A172 (cell line): ENCODE measurements at regions not wholly inside any gene's neighbourhood (a gene's known extent, or its start where the extent isn't known, plus 50 kb on each side); places are given as distances from the start of the nearest gene placed in this dataset.

Experiments used
- DNase-seq: peaks from one replicate; pipeline ENCODE4 v3.0.0-alpha.2; 2015; ENCODE audit warnings: low spot score

- DNase-seq = no peak
These were observed 79.1 kb downstream of the INHBB start for GRCh38 chr2:120425014-120425413.

DNA sequence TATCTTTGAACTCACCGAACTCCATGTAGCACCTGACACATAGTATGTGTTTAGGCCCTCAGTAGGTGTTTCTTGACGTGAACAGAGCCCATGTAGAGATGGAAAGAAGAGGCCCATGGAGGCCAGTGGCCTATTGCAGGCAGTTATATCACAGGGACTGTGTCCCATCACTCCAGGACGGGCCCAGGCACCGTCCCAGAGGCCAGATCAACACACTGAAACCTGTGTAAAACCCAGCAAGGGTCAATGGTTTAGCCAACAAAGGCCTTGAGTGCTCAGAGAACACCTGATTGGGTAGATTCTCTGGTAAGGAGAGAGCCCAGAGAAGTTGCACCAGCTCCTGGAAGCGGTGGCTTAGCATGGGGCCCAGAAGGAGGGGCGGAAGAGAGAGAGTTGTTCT lies 82.8 kb downstream of the INHBB start:
- no peak for DNase-seq

DNA sequence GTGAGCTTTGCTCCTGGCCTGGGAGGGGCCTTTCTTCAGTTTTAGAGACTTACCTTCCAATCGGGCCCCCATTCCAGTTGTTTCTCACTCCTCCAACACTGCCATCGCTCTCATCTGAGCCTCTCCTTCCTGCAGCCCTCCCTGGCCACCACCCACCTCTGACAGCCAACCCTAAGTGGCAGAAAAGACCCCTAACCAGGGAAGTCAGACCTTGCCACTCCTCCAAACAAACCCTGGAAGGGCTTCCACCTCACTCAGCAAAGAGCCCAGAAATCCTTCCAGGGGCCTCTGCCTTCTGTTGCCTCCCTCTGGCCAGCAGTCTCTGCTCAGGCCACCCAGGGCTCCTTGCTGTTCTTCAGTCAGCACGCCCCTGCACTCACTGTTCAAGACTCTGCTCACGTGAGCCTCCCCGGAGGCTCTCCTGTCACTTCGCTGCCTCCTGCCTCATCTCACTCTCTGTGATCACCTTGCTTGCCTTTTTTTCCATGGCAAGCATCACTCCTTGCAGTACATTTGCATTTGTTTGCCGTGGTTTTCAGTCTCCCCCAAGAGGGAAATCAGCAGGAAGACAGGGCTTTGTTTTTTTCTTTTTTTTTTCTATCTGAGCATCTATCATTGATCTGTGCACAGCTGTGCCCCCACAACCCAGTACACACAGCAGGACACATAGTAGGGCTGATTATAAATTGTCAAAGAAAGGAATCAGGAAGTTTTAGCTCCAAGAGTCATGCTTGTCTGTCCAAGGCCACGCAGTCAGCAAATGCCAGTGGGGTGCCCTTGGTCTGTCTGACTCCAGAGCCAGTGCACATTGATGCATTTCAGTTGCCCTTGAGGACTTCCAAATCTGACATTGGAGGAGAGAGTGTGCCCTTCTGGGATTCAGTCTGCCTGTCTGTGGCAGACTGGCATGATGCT lies 83.9 kb downstream of the INHBB start:
- no peak for DNase-seq

DNA sequence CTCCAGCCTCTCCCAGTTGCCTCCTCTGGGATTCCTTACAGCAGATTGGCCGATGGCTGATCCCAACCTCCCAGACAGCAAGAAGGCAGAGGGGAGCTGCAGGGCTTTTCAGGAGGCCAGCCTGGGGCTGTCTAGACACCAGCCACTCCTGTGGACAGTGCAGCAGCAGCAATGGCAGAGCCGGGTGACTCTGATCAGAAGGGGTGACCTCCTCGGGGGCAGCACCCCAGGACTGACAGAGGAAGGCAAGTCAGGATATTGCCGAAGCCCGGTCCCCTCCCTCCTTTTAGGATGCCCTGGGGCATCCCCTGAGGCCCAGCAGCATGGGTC lies 84.5 kb downstream of the INHBB start:
- DNase-seq = no peak

DNA sequence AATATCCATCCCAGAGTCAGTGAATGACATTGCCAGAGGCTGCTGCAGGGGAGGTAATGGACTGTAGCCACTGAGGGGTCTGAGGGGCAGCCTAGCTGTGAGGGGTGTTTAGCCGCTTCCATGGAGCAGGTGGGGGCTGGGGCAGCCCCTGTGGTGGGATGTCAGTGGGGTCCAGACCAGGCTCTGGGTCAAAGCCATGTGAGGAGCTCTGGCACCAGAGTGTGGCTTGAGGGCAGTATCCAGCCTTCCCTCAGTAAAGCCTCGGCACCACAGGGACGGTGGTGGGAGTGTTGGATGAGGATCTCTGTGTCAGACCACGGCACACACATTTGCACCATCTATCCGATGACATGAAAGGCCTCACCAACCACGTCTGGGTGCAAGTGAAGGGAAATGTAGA lies 85.0 kb downstream of the INHBB start:
- no peak for DNase-seq

- DNase-seq = no peak
These were observed 85.7 kb downstream of the INHBB start for GRCh38 chr2:120431386-120432292.

DNA sequence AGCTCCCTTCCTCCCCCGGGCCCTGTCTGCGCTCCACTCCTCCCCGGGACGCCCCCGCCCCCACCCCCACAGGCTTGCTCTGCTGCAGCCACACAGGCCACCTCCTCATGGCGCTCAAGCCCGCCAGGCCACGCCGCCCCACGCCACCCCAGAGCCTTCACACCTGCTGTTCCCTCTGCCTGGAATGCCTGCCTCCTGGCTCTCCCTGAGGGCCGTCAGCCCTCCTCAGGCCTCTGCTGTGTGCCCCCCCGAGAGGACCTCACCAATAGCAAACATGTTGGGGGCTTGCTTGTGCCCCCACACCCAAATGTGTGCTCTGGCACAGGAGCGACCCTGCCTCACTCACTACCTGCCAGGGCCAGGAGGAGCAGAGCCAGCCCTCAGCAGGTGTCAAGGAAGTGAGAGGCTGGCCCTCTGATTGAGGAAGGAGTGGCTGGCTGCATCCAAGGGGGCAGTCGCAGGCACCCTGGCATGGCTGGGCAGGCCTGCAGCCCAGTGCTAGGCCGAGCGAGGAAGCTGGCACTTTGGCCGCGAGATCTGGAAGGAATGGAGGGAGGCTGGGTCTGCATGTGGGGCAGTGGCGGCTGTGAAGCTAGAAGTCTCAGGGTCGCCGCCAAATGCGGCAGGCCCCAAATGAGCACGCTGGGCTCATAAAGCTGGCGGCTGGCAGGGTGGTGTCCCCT lies 86.5 kb downstream of the INHBB start:
- no peak for DNase-seq

DNA sequence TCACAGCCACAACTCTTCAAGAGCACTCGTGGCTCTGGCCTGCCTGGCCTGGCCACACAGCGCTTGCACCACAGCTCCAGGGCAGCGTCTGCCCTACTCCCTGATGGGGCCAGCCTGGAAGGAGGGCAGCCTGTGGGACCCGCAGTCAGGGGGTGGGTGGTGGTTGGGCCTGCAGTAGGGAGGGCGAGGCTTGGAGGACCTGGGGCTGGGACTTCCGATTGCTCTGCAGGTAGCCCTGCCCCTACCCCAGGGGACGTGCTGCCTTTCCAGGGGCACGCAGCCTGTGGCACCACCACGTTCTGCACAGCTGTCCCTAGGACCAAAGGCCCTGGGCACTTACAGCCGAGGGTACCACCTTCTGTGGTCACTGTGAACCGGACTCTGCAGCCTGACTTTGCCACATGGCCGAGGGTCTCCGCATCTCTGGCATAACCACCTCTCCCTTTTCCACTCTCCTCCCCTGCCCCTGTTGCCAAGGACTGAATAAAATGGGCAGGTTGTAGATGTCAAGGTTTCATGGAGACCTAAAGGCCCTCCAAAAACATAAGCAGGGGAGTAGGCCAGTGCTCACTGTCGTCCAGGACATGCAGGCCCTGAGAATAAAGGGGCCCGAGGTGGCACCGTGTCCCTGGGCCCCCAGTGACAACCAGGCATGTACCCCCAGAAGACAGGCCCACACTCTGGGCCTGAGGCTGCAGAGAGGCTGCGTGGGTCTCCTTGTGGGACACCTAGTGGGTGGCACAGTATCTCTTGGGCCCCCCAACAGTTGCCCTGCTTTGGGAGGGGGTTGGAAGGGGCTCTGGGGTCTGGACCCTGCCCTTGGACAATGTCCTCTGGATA lies 87.3 kb downstream of the INHBB start:
- no peak for DNase-seq

DNA sequence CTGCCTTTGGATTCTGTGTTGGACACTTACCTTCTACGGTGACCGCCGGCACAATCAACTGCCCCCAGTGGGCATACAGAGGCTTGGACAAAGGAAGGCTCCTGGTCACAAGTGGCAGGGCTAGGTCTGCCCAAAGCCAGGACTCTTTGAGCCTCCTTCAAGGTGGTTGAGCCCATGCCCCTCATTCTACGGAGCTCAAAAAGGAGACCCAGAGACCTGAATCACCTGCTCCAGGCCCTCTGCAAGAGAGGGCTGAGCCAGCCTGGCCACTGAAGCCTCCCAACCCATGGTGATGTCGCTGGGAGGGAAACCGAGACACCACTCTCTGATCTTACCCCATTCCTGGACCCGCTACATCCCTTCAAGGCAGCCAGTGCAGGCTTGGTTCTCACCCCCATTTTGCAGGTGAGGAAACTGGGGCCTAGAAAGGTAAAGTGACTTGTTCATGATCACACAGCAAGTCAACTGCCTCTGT lies 87.9 kb downstream of the INHBB start:
- no peak for DNase-seq

DNA sequence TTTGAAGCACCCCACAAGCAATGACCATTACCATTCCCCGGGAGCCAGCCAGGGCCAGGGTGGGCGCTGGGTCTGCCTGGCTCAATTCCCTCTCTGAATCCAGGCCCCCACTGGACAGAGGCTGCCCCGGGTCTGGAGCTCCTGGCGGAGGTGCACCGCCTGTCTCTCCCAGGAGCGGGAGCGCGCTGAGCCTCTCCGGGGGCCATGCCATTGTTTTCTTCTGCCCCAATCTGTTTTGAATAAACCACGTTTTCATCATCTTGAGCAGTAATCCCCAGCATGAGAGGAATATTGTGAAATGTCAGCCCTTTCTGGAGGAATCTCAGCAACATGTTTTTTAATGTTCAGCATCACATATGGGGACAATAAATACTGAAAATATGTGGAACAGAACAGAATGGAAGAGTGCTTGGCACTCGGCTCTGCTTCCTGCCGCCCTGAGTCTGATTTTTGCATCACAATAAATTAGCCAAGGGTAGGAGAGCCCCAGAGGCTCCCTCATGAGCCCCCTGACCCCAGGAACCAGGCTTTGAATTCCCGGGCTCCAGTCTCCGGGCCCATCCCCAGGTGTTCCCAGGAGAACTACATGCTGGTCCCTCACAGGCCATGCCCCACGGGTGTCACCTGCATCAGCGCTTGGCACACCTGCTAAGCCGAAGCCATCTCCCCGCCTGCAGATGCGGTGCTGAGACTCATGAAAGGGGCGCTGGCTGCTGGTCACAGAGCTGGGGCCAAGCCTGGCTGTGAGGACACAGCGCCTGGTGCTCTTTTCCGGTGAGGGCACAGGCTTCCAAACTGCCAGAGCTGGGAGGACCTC lies 88.8 kb downstream of the INHBB start:
- DNase-seq = no peak

DNA sequence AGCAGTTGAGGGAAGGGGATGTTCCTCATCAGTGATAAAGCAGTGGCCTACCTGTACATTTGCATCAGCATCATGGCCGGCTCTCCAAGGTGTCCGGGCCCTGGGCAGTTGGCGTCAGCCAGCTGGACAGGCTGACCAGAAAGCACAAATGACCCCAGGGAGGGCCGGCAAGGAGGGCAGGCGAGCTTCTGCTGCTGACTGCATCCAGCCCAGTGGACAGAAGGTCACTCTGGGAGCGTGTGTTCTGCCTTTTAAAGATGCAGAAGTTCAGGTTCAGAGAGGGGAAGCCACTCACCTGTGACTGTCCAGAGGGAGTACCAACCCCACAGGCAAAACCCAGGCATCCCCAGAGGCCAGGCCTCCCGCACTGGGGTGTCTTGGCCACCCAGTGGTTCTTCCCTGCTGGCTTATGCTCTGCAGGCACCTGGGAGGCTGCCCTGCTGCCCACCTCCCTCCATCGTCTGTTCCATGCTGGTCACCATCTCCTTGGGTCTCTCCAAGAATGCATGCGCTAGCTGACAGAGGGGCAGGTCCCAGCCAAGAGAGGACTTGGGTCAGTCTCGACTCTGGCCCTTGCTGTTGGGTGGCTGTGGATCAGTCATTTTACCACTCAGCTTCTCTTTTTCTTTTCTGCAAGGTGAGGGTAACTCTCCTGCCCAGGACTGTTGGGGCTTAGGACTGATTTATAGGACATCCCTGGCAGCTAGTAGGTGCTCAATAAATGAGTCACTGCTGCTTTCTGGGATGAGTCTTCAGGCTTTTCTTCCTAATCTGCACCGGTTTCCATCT lies 89.9 kb downstream of the INHBB start:
- no peak for DNase-seq

GRCh38 chr2:120436460-120436739 lies 90.5 kb downstream of the INHBB start:
- DNase-seq = peak; percentile 75

GRCh38 chr2:120436885-120437603 lies 91.1 kb downstream of the INHBB start:
- peak; percentile 69 for DNase-seq

- no peak for DNase-seq
These were observed 91.7 kb downstream of the INHBB start for GRCh38 chr2:120437604-120438000.

DNA sequence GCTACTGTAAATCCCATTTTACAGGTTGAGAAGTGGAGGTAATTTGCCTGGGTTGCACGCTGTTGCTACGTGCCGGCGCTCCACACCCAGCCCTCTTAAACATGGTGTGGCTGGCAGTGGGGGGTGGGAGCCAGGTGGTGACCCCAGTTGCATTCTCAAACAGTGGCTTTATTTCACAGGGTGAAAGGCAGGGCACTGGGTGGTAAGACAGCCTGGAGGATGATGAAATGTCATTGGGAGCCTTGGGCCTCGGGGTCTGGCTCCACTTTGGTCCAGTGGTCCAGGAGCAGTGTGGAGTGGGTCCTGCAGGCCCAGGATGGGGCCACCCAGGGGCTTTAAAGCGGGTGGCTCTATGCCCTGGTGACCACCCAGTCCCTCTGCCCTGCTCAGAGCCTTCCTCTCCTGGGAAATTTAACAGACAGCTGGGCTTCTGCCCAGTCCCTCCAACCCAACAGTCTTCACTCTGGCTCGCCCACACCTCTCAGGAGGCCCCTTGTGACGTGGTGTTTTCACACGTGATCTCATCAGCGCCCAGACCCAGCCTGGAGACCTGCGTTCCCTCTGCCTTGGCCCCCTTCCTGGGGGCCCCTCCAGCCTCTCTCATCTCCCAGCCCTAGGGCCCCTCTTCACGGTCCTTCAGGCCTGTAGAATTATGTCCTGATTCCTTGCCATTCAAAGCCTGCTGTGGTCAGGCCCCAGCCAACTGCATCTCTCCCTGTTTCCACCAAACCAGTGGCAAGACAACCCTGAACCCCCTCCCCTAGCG lies 92.5 kb downstream of the INHBB start:
- no peak for DNase-seq

GRCh38 chr2:120439067-120439368 lies 93.1 kb downstream of the INHBB start:
- DNase-seq = no peak

DNA sequence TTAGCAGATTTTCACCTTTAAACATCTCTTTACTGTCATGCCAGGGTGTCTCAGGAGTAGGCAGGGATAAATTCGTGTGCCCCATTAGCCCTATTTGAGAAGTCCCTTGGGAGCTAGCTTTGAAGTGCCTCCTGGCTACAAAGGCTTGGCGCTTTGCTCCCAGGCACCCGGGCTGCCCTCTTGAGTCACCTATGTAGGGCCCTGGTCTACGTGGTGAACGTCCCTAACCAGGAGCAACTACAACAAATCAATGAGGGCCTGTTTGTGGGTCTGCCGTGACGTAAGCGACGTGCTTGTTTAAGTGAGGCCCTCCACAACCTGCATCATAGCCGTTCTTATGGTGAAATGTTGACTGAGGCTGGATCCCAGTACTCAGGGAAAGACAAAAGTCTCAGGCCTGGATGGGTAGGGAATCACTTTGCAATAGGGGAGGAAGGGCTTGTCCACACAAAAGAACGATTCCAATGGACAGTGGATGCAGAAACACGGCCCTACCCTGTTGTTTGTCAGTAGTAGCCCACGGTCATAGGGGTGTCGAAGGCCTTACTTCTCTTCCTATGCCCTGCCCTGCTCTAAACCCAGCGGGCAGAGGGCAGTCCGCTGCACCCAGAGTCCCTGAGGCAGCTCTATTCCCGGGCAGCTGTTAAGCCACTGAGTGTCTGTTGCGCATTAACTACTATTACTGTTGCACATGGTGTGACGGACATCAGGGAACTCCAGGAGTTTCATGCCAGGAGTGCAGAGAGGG lies 93.9 kb downstream of the INHBB start:
- no peak for DNase-seq
